ENCODE measurements at regions not wholly inside any gene's neighbourhood (a gene's known extent, or its start where the extent isn't known, plus 50 kb on each side); places are given as distances from the start of the nearest gene placed in this dataset.

DNA sequence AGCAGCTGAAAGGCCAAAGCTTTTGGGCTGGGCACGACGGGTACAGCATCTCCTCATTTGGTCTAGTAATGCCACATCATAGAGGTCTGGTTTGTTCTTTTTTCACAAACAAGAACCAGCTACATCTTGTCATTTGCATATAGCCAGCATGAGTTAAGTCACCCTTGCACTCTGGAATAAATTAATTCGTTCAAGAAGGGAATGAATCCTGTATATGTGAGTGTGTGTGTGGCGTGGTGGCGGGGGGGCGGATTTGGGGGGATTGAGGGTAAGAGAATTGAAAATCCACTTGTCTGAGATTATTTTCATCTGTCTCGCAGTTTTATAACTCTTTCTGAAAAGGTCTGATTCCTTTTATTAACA is 380.0 kb upstream of the CAMK1G start:
- DNase-seq (ENCODE audit: insufficient read length, low spot score) (no peak), FAIRE-seq (no peak)
- TF ChIP-seq TAF1 (IDR thresholded peaks at IDR 0.05; ENCODE audit: low read depth, low read length) (no peak), POU2F2 (IDR thresholded peaks at IDR 0.05; ENCODE audit: low read depth, low read length) (no peak), POLR2A (IDR thresholded peaks at IDR 0.05; ENCODE audit: low read depth, low read length) (no peak), POLR2AphosphoS5 (IDR thresholded peaks at IDR 0.05; ENCODE audit: low read depth, low read length) (no peak), PAX5 (IDR thresholded peaks at IDR 0.05; ENCODE audit: insufficient read depth, low read length, severe bottlenecking) (no peak), SPI1 (IDR thresholded peaks at IDR 0.05; ENCODE audit: low read depth, low read length) (no peak)

GRCh38 chr1:209205039-209205438 is 378.5 kb upstream of the CAMK1G start:
- DNase-seq (ENCODE audit: insufficient read length, low spot score) (no peak), FAIRE-seq (no peak)
- no peak for TF ChIP-seq POLR2A (IDR thresholded peaks at IDR 0.05; ENCODE audit: low read depth, low read length)
- TF ChIP-seq SPI1 (IDR thresholded peaks at IDR 0.05; ENCODE audit: low read depth, low read length) = no peak
- no peak for TF ChIP-seq POU2F2 (IDR thresholded peaks at IDR 0.05; ENCODE audit: low read depth, low read length)
- TF ChIP-seq PAX5 (IDR thresholded peaks at IDR 0.05; ENCODE audit: insufficient read depth, low read length, severe bottlenecking) = no peak
- TF ChIP-seq TAF1 (IDR thresholded peaks at IDR 0.05; ENCODE audit: low read depth, low read length) = no peak
- TF ChIP-seq POLR2AphosphoS5 (IDR thresholded peaks at IDR 0.05; ENCODE audit: low read depth, low read length) = no peak

- FAIRE-seq (no peak), DNase-seq (ENCODE audit: insufficient read length, low spot score) (no peak)
- TF ChIP-seq POU2F2 (IDR thresholded peaks at IDR 0.05; ENCODE audit: low read depth, low read length) = no peak
- TF ChIP-seq SPI1 (IDR thresholded peaks at IDR 0.05; ENCODE audit: low read depth, low read length) = no peak
- no peak for TF ChIP-seq POLR2A (IDR thresholded peaks at IDR 0.05; ENCODE audit: low read depth, low read length)
- no peak for TF ChIP-seq TAF1 (IDR thresholded peaks at IDR 0.05; ENCODE audit: low read depth, low read length)
- TF ChIP-seq POLR2AphosphoS5 (IDR thresholded peaks at IDR 0.05; ENCODE audit: low read depth, low read length) = no peak
- no peak for TF ChIP-seq PAX5 (IDR thresholded peaks at IDR 0.05; ENCODE audit: insufficient read depth, low read length, severe bottlenecking)
Observed at GRCh38 chr1:209207126-209207700, 376.3 kb upstream of the CAMK1G start.

GRCh38 chr1:209207701-209208286 is 375.7 kb upstream of the CAMK1G start:
- DNase-seq (ENCODE audit: insufficient read length, low spot score) (peak; percentile 46), FAIRE-seq (peak; percentile 72)
- TF ChIP-seq TAF1 (IDR thresholded peaks at IDR 0.05; ENCODE audit: low read depth, low read length) = no peak
- no peak for TF ChIP-seq SPI1 (IDR thresholded peaks at IDR 0.05; ENCODE audit: low read depth, low read length)
- no peak for TF ChIP-seq PAX5 (IDR thresholded peaks at IDR 0.05; ENCODE audit: insufficient read depth, low read length, severe bottlenecking)
- no peak for TF ChIP-seq POLR2AphosphoS5 (IDR thresholded peaks at IDR 0.05; ENCODE audit: low read depth, low read length)
- TF ChIP-seq POU2F2 (IDR thresholded peaks at IDR 0.05; ENCODE audit: low read depth, low read length) = no peak
- no peak for TF ChIP-seq POLR2A (IDR thresholded peaks at IDR 0.05; ENCODE audit: low read depth, low read length)

- TF ChIP-seq POLR2A (IDR thresholded peaks at IDR 0.05; ENCODE audit: low read depth, low read length) (no peak), POLR2AphosphoS5 (IDR thresholded peaks at IDR 0.05; ENCODE audit: low read depth, low read length) (no peak), SPI1 (IDR thresholded peaks at IDR 0.05; ENCODE audit: low read depth, low read length) (no peak), PAX5 (IDR thresholded peaks at IDR 0.05; ENCODE audit: insufficient read depth, low read length, severe bottlenecking) (no peak), POU2F2 (IDR thresholded peaks at IDR 0.05; ENCODE audit: low read depth, low read length) (no peak), TAF1 (IDR thresholded peaks at IDR 0.05; ENCODE audit: low read depth, low read length) (no peak)
- no peak for DNase-seq (ENCODE audit: insufficient read length, low spot score)
- no peak for FAIRE-seq
Observed at GRCh38 chr1:209208648-209209047, 374.9 kb upstream of the CAMK1G start.

DNA sequence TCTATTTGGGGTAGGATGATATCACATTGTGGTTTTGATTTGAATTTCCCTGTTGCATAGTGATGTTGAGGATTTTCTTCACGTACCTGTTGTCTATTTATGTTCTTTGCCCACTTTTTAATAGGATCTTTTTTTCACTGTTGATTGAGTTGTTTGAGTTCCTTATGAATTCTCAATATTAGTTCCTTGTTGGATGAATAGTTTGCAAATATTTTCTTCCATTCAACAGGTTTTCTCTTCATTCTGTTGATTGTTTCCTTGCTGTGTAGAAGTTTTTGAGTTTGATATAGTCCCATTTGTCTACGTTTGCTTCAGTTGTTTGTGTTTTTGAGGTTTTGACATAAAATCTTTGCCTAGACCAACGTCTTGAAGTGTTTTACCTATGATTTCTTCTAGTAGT is 369.5 kb upstream of the CAMK1G start:
- no peak for FAIRE-seq

DNA sequence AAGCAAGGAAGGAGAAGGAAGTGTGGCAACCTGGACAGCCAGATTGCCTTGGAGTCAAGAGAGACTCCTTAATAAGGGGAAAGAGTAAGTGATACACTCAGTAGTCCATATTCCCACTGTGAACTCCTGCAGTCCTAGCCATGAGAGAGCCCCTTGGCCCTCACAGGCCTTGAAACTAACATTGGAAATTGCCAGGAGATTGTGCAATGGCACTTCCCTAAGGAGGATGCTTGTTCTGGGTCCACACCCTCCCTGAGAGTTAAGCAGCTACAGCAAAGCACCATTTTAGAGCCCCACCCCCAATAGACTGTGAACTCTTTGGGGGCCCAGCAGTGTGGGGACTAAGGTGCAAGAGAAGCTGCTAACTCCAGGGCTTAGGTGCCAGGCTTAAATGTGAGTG is 367.7 kb upstream of the CAMK1G start:
- FAIRE-seq = no peak
- TF ChIP-seq POU2F2 (IDR thresholded peaks at IDR 0.05; ENCODE audit: low read depth, low read length) (no peak), PAX5 (IDR thresholded peaks at IDR 0.05; ENCODE audit: insufficient read depth, low read length, severe bottlenecking) (no peak), TAF1 (IDR thresholded peaks at IDR 0.05; ENCODE audit: low read depth, low read length) (no peak), POLR2AphosphoS5 (IDR thresholded peaks at IDR 0.05; ENCODE audit: low read depth, low read length) (no peak), SPI1 (IDR thresholded peaks at IDR 0.05; ENCODE audit: low read depth, low read length) (no peak), POLR2A (IDR thresholded peaks at IDR 0.05; ENCODE audit: low read depth, low read length) (no peak)
- DNase-seq (ENCODE audit: insufficient read length, low spot score) = no peak

More for the DNA sequence above, 369.5 kb upstream of the CAMK1G start:
- TF ChIP-seq PAX5 (IDR thresholded peaks at IDR 0.05; ENCODE audit: insufficient read depth, low read length, severe bottlenecking) (no peak), SPI1 (IDR thresholded peaks at IDR 0.05; ENCODE audit: low read depth, low read length) (no peak), POU2F2 (IDR thresholded peaks at IDR 0.05; ENCODE audit: low read depth, low read length) (no peak), TAF1 (IDR thresholded peaks at IDR 0.05; ENCODE audit: low read depth, low read length) (no peak), POLR2AphosphoS5 (IDR thresholded peaks at IDR 0.05; ENCODE audit: low read depth, low read length) (no peak)
- no peak for DNase-seq (ENCODE audit: insufficient read length, low spot score)

DNA sequence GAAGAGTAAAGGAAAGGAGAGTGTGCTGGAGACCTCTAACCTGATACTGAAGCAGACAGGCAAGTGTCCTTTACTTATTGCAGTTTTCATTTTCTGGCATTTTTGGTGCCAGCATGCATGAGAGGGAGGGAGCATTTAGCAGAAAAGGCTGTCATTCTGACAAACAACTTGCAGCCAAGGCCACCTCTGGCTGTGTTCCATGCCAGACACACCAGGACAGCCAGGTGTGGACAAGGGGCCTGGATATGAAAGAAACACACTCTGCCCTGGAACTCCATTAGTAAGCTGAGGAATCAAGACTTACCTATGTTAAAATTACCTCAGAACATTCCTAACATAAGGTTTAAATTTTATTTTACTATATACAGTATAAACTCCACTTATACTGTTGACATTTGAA is 365.4 kb upstream of the CAMK1G start:
- no peak for FAIRE-seq
- TF ChIP-seq POU2F2 (IDR thresholded peaks at IDR 0.05; ENCODE audit: low read depth, low read length) (no peak), TAF1 (IDR thresholded peaks at IDR 0.05; ENCODE audit: low read depth, low read length) (no peak), SPI1 (IDR thresholded peaks at IDR 0.05; ENCODE audit: low read depth, low read length) (no peak), PAX5 (IDR thresholded peaks at IDR 0.05; ENCODE audit: insufficient read depth, low read length, severe bottlenecking) (no peak), POLR2A (IDR thresholded peaks at IDR 0.05; ENCODE audit: low read depth, low read length) (no peak), POLR2AphosphoS5 (IDR thresholded peaks at IDR 0.05; ENCODE audit: low read depth, low read length) (no peak)
- DNase-seq (ENCODE audit: insufficient read length, low spot score) = no peak

DNA sequence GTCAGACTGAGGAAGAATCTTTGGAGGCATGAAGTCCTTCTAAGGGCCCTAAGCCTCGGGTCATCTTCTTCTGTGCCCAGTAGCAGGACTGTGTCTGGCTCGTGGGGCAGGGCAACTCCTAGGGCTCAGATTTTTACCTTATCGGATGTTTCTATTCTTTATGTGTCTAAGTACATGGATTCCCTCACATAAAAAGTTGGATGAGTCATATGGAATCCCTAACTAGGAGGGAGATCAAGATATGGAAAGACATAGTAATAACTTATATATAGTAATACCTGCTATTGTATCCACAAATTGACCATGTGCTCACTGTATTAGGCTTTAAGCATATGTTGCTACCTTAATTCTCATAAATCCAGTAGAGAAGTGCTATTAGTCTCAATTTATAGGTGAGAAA is 364.5 kb upstream of the CAMK1G start:
- no peak for TF ChIP-seq POLR2AphosphoS5 (IDR thresholded peaks at IDR 0.05; ENCODE audit: low read depth, low read length)
- TF ChIP-seq POU2F2 (IDR thresholded peaks at IDR 0.05; ENCODE audit: low read depth, low read length) = no peak
- TF ChIP-seq POLR2A (IDR thresholded peaks at IDR 0.05; ENCODE audit: low read depth, low read length) = no peak
- no peak for TF ChIP-seq TAF1 (IDR thresholded peaks at IDR 0.05; ENCODE audit: low read depth, low read length)
- no peak for TF ChIP-seq SPI1 (IDR thresholded peaks at IDR 0.05; ENCODE audit: low read depth, low read length)
- no peak for TF ChIP-seq PAX5 (IDR thresholded peaks at IDR 0.05; ENCODE audit: insufficient read depth, low read length, severe bottlenecking)
- no peak for DNase-seq (ENCODE audit: insufficient read length, low spot score)
- no peak for FAIRE-seq

Data from GM12891 (cell line).